C4-2B (cell line): ENCODE measurements at regions not wholly inside any gene's neighbourhood (a gene's known extent, or its start where the extent isn't known, plus 50 kb on each side); places are given as distances from the start of the nearest gene placed in this dataset.

Experiments
- ZFX ChIP-seq: fragments of 450-650 bp; IDR thresholded peaks from 2 replicates; pipeline ENCODE4 v1.6.1; 2017
- TF ChIP-seq, protein P1 (sequence below): fragments of 450-650 bp; conservative IDR thresholded peaks from 2 replicates; pipeline ENCODE4 v1.5.1; 2017; ENCODE audit warnings: mild to moderate bottlenecking

DNA sequence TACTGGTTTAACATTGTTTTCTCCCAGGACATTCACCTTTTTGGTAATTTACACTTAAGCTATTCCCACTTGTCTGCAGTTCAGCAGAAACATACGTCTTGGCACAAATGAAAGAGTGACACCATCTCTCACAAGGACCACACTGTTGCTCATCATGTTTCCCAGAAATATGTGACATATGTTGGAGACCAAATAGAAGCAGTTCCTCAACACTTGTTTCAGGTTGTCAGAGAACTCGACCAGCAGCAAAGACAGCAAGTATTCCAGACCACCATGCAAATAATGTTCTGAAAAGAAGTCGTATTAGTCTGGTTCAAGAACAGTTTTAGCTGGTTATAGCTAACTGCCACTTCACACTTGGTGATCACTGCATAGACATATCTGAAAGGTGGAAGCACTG, 81.3 kb upstream of the KLF6 start:
- TF ChIP-seq, protein P1, sequence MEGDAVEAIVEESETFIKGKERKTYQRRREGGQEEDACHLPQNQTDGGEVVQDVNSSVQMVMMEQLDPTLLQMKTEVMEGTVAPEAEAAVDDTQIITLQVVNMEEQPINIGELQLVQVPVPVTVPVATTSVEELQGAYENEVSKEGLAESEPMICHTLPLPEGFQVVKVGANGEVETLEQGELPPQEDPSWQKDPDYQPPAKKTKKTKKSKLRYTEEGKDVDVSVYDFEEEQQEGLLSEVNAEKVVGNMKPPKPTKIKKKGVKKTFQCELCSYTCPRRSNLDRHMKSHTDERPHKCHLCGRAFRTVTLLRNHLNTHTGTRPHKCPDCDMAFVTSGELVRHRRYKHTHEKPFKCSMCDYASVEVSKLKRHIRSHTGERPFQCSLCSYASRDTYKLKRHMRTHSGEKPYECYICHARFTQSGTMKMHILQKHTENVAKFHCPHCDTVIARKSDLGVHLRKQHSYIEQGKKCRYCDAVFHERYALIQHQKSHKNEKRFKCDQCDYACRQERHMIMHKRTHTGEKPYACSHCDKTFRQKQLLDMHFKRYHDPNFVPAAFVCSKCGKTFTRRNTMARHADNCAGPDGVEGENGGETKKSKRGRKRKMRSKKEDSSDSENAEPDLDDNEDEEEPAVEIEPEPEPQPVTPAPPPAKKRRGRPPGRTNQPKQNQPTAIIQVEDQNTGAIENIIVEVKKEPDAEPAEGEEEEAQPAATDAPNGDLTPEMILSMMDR: no peak
- no peak for TF ChIP-seq ZFX
